SU-DHL-6 (cell line): ENCODE measurements at regions not wholly inside any gene's neighbourhood (a gene's known extent, or its start where the extent isn't known, plus 50 kb on each side); places are given as distances from the start of the nearest gene placed in this dataset.

ENCODE experiments used
- H2AFZ ChIP-seq: fragments of 200-600 bp; sonication (generic); 2 replicates; pipeline ENCODE4 v1.6.1; 2014; ENCODE audit warnings: low read depth, mild to moderate bottlenecking, moderate library complexity, mixed read lengths, antibody characterized with exemption, low read length; ENCODE audit not compliant: severe bottlenecking
- H3F3A ChIP-seq: fragments of 200-600 bp; shearing (Covaris generic); 2 replicates; pipeline ENCODE4 v1.6.0; 2016; ENCODE audit warnings: antibody characterized with exemption, mild to moderate bottlenecking; ENCODE audit not compliant: insufficient read depth
- H3K27ac ChIP-seq: fragments of 200-600 bp; sonication (generic); 2 replicates; pipeline ENCODE4 v1.5.1; 2016; ENCODE audit warnings: low read depth, mild to moderate bottlenecking, low read length, moderate library complexity, mixed read lengths
- H3K27me3 ChIP-seq: fragments of 200-600 bp; sonication (generic), shearing (Covaris generic); 2 replicates; pipeline ENCODE4 v1.6.0; 2014; ENCODE audit warnings: mild to moderate bottlenecking, low read length
- H3K36me3 ChIP-seq: fragments of 200-600 bp; sonication (generic); 2 replicates; pipeline ENCODE4 v1.6.1; 2014; ENCODE audit warnings: mild to moderate bottlenecking, low read length, mixed read lengths
- H3K4me2 ChIP-seq: fragments of 300-600, 200-600 bp; shearing (Covaris generic), sonication (generic); 2 replicates; pipeline ENCODE4 v1.6.0; 2014; ENCODE audit warnings: low read length, low read depth, mild to moderate bottlenecking; ENCODE audit not compliant: poor library complexity, severe bottlenecking
- H3K4me3 ChIP-seq: fragments of 200-600 bp; sonication (generic); 2 replicates; pipeline ENCODE4 v1.5.1; 2014; ENCODE audit warnings: antibody characterized with exemption, low read length, mild to moderate bottlenecking, mixed read lengths; ENCODE audit not compliant: insufficient read depth, poor library complexity, severe bottlenecking
- H3K79me2 ChIP-seq: fragments of 200-600 bp; sonication (generic); 2 replicates; pipeline ENCODE4 v1.6.1; 2014; ENCODE audit warnings: mild to moderate bottlenecking, low read length, moderate library complexity; ENCODE audit not compliant: insufficient read depth
- H3K9ac ChIP-seq: fragments of 200-600 bp; sonication (generic); 2 replicates; pipeline ENCODE4 v1.7.0; 2014; ENCODE audit warnings: mild to moderate bottlenecking, low read length
- H3K9me2 ChIP-seq: fragments of 200-600 bp; sonication (generic); replicated peaks from 2 replicates; pipeline ENCODE4 v1.6.1; 2014; ENCODE audit warnings: low read length; ENCODE audit not compliant: insufficient read depth
- H3K9me3 ChIP-seq: fragments of 200-600 bp; sonication (generic); 2 replicates; pipeline ENCODE4 v1.6.1; 2014; ENCODE audit warnings: low read length, mixed read lengths; ENCODE audit not compliant: insufficient read depth
- H4K20me1 ChIP-seq: fragments of 200-600 bp; sonication (generic); 2 replicates; pipeline ENCODE4 v1.6.1; 2014; ENCODE audit warnings: low read depth, mild to moderate bottlenecking, antibody characterized with exemption, low read length, moderate library complexity, mixed read lengths
- EZH2phosphoT487 ChIP-seq: fragments of 200-600 bp; sonication (generic), shearing (Covaris generic); conservative IDR thresholded peaks from 2 replicates; pipeline ENCODE4 v1.6.1; 2018; ENCODE audit warnings: mild to moderate bottlenecking, antibody characterized with exemption, low read length, moderate library complexity, mixed read lengths
- TF ChIP-seq, protein P1 (sequence below): fragments of 200-600 bp; sonication (generic); IDR thresholded peaks from one replicate; pipeline ENCODE4 v1.5.1; 2017; ENCODE audit warnings: antibody characterized with exemption, mild to moderate bottlenecking, low read length, moderate library complexity; ENCODE audit not compliant: insufficient read depth, poor library complexity, severe bottlenecking

DNA sequence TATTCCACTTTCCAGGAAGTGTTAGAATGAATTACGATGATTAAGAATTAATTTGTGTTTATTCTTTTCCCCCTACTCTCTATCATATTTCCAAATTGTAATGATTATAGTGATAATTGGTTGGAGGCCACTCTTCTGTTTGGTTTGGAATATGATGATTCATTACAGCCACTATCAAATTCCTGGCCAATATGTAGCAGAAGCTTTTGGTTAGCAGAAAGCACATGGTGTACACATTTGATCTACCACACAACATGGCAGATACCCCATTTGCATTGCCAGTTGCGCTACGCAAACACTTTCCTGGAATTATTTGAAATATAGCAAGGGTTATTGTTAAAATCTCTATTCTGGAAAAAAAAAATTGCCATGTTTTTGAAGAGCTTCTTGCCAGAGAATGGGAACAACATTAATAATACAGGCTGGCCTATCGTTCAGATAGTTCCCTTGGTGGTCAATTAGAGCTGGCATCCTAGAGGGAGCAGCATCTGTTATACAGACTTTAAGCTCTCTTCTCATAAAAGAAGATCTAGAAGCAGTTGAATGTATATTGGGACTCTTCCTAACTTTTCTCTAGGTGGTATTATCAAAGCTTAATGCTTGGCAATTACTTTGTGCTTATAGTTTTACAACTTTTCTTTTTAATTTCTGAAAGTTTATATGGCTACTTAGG lies 455.0 kb upstream of the ACTBL2 start:
- no peaks in the 10 kb centered on the region for H3K79me2 ChIP-seq
- no peak overlapping the region for H3K4me3 ChIP-seq
- H2AFZ ChIP-seq, result no peak overlapping the region
- H3K9me2 ChIP-seq, result no peaks in the 10 kb centered on the region
- TF ChIP-seq EZH2phosphoT487, result no peak
- TF ChIP-seq, protein P1, sequence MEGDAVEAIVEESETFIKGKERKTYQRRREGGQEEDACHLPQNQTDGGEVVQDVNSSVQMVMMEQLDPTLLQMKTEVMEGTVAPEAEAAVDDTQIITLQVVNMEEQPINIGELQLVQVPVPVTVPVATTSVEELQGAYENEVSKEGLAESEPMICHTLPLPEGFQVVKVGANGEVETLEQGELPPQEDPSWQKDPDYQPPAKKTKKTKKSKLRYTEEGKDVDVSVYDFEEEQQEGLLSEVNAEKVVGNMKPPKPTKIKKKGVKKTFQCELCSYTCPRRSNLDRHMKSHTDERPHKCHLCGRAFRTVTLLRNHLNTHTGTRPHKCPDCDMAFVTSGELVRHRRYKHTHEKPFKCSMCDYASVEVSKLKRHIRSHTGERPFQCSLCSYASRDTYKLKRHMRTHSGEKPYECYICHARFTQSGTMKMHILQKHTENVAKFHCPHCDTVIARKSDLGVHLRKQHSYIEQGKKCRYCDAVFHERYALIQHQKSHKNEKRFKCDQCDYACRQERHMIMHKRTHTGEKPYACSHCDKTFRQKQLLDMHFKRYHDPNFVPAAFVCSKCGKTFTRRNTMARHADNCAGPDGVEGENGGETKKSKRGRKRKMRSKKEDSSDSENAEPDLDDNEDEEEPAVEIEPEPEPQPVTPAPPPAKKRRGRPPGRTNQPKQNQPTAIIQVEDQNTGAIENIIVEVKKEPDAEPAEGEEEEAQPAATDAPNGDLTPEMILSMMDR, result no peak
- H3K27ac ChIP-seq, result no peak overlapping the region
- no peaks in the 10 kb centered on the region for H4K20me1 ChIP-seq
- H3K27me3 ChIP-seq, result no peaks in the 10 kb centered on the region
- no peaks in the 10 kb centered on the region for H3K36me3 ChIP-seq
- H3K9ac ChIP-seq, result no peak overlapping the region
- no peaks in the 10 kb centered on the region for H3F3A ChIP-seq
- no peaks in the 10 kb centered on the region for H3K9me3 ChIP-seq
- no peak overlapping the region for H3K4me2 ChIP-seq

DNA sequence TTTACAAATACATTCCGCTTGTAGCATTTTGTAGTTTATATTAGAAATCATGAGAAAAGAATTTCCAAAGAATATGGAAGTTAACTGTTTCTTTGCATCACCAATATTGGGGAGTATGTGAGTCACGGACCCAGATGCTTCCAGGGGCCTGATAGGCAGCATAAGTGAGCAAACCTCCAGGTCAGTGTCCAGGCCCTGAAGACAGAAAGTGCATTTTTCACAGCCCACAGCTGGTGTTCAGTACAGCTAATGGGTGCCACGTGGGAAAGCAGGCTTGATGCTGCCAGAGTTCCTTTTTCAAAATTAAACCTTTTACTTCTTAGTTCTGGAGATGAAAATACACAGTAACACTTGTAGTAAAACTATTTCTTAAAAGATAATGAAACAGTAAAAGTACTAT lies 454.4 kb upstream of the ACTBL2 start:
- H3K4me2 ChIP-seq, result no peak overlapping the region
- H3K27ac ChIP-seq, result no peak overlapping the region
- no peaks in the 10 kb centered on the region for H3K9me3 ChIP-seq
- H3K9me2 ChIP-seq, result no peaks in the 10 kb centered on the region
- H3F3A ChIP-seq, result no peaks in the 10 kb centered on the region
- H3K79me2 ChIP-seq, result no peaks in the 10 kb centered on the region
- no peaks in the 10 kb centered on the region for H3K27me3 ChIP-seq
- H4K20me1 ChIP-seq, result no peaks in the 10 kb centered on the region
- no peak overlapping the region for H3K9ac ChIP-seq
- no peak overlapping the region for H2AFZ ChIP-seq
- no peak overlapping the region for H3K4me3 ChIP-seq
- H3K36me3 ChIP-seq, result no peaks in the 10 kb centered on the region
- no peak for TF ChIP-seq EZH2phosphoT487
- TF ChIP-seq, protein P1, result no peak

DNA sequence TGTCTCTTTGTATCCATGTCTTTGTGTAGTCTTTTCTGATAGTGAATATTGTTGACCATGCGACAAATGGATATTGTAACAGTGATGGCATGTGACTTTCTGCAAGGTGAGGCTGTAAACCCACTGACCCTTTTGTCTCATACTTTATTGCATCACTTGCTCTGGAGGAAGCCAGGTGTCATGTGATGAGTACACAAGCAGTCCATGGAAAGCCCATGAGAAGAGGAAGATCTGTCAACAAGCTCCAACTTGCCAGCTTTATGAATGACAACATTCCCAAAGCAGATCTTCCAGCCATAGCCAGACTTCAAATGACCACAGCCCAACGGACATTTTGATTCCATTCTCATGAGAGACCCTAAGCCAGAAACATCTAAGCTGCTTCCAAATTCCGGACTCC lies 450.1 kb upstream of the ACTBL2 start:
- H3K4me2 ChIP-seq, result no peak overlapping the region
- no peaks in the 10 kb centered on the region for H3K27me3 ChIP-seq
- H2AFZ ChIP-seq, result no peak overlapping the region
- no peaks in the 10 kb centered on the region for H3F3A ChIP-seq
- no peak for TF ChIP-seq EZH2phosphoT487
- TF ChIP-seq, protein P1, result no peak
- no peak overlapping the region for H3K4me3 ChIP-seq
- H3K27ac ChIP-seq, result no peak overlapping the region
- H3K36me3 ChIP-seq, result no peaks in the 10 kb centered on the region
- H4K20me1 ChIP-seq, result no peaks in the 10 kb centered on the region
- H3K79me2 ChIP-seq, result no peaks in the 10 kb centered on the region
- H3K9me3 ChIP-seq, result no peaks in the 10 kb centered on the region
- H3K9me2 ChIP-seq, result no peaks in the 10 kb centered on the region
- no peak overlapping the region for H3K9ac ChIP-seq
